ENCODE measurements at regions not wholly inside any gene's neighbourhood (a gene's known extent, or its start where the extent isn't known, plus 50 kb on each side); places are given as distances from the start of the nearest gene placed in this dataset.
"Not testable (repeated sequence)": the region's sequence is repeated elsewhere in the genome, so short reads cannot be mapped to it uniquely, and the experiment has no call there.

- DNase-seq = no peak
Observed at GRCh38 chr2:126117886-126118285, 538.1 kb upstream of the GYPC start.

GRCh38 chr2:126145752-126146151 lies 510.2 kb upstream of the GYPC start:
- DNase-seq = no peak

GRCh38 chr2:126154256-126154785 lies 501.6 kb upstream of the GYPC start:
- no peak for DNase-seq

- not testable (repeated sequence) for DNase-seq
Observed at GRCh38 chr2:126160950-126161349, 495.0 kb upstream of the GYPC start.

- DNase-seq = no peak
Observed at GRCh38 chr2:126172631-126173184, 483.2 kb upstream of the GYPC start.

GRCh38 chr2:126175222-126175621 lies 480.7 kb upstream of the GYPC start:
- no peak for DNase-seq

- no peak for DNase-seq
Observed at GRCh38 chr2:126177479-126177878, 478.5 kb upstream of the GYPC start.

- no peak for DNase-seq
Observed at GRCh38 chr2:126187668-126188067, 468.3 kb upstream of the GYPC start.

GRCh38 chr2:126189527-126189926 lies 466.4 kb upstream of the GYPC start:
- DNase-seq = no peak

GRCh38 chr2:126200538-126200937 lies 455.4 kb upstream of the GYPC start:
- no peak for DNase-seq

GRCh38 chr2:126208266-126208665 lies 447.7 kb upstream of the GYPC start:
- no peak for DNase-seq

- no peak for DNase-seq
Observed at GRCh38 chr2:126212735-126213134, 443.2 kb upstream of the GYPC start.

- DNase-seq = no peak
Observed at GRCh38 chr2:126219081-126219480, 436.9 kb upstream of the GYPC start.

GRCh38 chr2:126220331-126220730 lies 435.6 kb upstream of the GYPC start:
- no peak for DNase-seq

GRCh38 chr2:126221506-126221905 lies 434.5 kb upstream of the GYPC start:
- no peak for DNase-seq

GRCh38 chr2:126222278-126222677 lies 433.7 kb upstream of the GYPC start:
- no peak for DNase-seq

- DNase-seq = no peak
Observed at GRCh38 chr2:126224776-126225175, 431.2 kb upstream of the GYPC start.

GRCh38 chr2:126227250-126227649 lies 428.7 kb upstream of the GYPC start:
- no peak for DNase-seq

GRCh38 chr2:126228531-126228930 lies 427.4 kb upstream of the GYPC start:
- DNase-seq = no peak

- no peak for DNase-seq
Observed at GRCh38 chr2:126238251-126238650, 417.7 kb upstream of the GYPC start.

- DNase-seq = no peak
Observed at GRCh38 chr2:126239320-126239955, 416.5 kb upstream of the GYPC start.

- DNase-seq = no peak
Observed at GRCh38 chr2:126241001-126241400, 415.0 kb upstream of the GYPC start.

- DNase-seq = no peak
Observed at GRCh38 chr2:126241411-126241810, 414.5 kb upstream of the GYPC start.

- DNase-seq = no peak
Observed at GRCh38 chr2:126244937-126245336, 411.0 kb upstream of the GYPC start.

GRCh38 chr2:126253669-126254068 lies 402.3 kb upstream of the GYPC start:
- no peak for DNase-seq

Data from CD4-positive, alpha-beta T cell treated with Interleukin-4 for 1 hour (primary cell).